GM13976 (cell line): ENCODE measurements at regions not wholly inside any gene's neighbourhood (a gene's known extent, or its start where the extent isn't known, plus 50 kb on each side); places are given as distances from the start of the nearest gene placed in this dataset.

Experiments used
- DNase-seq: peaks from one replicate; pipeline ENCODE4 v3.0.0; 2012; ENCODE audit warnings: low spot score
- in situ Hi-C: fragments of 300-500 bp; cut with MboI; formaldehyde crosslinking; loops from one replicate; pipeline ENCODE4 v1.12.0; 2022; ENCODE audit warnings: low sequenced_read_pairs, mixed read lengths, inconsistent platforms; ENCODE audit not compliant: unreplicated experiment
- TF ChIP-seq, protein P1 (sequence below): IDR thresholded peaks from 2 replicates; pipeline ENCODE4 v1.5.1; 2012; ENCODE audit warnings: borderline replicate concordance, mild to moderate bottlenecking; ENCODE audit not compliant: insufficient read depth; ENCODE audit errors: extremely low read depth, missing control alignments, control extremely low read depth

DNA sequence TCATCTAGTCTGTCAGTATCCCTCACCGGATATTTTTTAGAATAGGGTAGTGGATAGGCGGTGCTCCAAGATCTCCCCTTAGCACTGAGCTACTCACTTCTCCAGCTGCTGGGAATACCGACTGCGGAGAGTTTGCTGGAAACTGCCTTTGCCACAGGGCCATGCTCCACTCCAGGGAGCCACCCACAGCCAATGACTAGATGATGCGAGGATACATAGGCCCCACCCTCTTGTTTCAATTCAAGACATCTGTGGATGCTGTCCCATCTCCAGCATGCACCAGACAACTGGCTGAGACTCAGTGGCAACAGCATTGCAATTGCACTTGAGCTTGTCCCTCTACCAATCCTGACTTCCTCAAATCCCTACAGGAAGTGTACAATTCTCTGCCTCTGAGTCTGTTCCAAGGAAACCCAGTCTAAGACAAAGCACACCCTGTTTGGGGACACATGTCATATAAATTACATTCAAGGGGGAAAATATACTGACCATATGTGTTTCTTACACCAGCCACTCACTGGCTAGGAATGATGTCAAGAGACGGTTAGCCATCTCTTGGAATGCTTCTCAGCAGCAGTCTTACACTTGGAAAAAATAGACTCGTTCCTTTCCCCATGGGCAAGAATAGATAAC lies 312.6 kb upstream of the KIF2A start:
- TF ChIP-seq, protein P1, sequence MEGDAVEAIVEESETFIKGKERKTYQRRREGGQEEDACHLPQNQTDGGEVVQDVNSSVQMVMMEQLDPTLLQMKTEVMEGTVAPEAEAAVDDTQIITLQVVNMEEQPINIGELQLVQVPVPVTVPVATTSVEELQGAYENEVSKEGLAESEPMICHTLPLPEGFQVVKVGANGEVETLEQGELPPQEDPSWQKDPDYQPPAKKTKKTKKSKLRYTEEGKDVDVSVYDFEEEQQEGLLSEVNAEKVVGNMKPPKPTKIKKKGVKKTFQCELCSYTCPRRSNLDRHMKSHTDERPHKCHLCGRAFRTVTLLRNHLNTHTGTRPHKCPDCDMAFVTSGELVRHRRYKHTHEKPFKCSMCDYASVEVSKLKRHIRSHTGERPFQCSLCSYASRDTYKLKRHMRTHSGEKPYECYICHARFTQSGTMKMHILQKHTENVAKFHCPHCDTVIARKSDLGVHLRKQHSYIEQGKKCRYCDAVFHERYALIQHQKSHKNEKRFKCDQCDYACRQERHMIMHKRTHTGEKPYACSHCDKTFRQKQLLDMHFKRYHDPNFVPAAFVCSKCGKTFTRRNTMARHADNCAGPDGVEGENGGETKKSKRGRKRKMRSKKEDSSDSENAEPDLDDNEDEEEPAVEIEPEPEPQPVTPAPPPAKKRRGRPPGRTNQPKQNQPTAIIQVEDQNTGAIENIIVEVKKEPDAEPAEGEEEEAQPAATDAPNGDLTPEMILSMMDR: no peak
- in situ Hi-C loops: no loop called here
- DNase-seq: no peak

DNA sequence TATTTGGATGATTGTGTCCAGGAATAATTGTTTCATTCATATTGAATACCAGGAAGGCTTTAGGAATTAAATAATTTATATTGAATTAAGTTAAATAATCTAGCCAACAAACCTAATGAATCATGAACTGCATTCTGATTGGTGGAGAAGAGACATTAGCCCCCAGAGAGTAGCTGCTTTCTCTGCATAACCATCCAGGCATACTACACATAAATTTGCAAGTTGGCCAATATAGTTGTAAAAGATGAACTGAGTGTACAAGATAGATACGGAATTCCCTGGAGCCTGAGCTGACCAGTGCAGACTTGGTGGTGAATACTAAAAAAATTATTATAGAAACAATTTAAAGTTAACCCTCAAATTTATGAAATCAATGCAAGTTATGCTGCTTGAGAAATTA lies 311.8 kb upstream of the KIF2A start:
- in situ Hi-C loops: no loop called here
- no peak for DNase-seq
- TF ChIP-seq, protein P1: no peak

DNA sequence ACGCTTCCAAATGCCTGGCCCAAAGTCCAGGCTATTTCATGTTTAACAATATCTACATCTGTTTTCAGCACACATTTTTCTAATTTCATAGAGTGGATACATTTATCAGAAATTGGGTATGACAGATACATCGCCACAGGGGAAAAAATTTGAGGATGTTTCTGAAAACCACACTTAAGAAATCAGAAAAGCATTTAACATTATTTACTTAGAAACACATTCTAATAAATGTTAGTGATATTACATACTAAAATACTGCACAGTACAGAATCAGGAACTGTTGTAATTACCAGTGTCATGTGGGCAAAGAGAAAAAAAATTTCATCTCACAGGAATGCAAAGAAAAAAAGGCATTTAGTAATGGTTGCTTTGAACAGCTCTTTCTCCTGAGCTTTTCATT lies 310.5 kb upstream of the KIF2A start:
- no peak for DNase-seq
- TF ChIP-seq, protein P1: no peak
- in situ Hi-C loops: no loop called here

DNA sequence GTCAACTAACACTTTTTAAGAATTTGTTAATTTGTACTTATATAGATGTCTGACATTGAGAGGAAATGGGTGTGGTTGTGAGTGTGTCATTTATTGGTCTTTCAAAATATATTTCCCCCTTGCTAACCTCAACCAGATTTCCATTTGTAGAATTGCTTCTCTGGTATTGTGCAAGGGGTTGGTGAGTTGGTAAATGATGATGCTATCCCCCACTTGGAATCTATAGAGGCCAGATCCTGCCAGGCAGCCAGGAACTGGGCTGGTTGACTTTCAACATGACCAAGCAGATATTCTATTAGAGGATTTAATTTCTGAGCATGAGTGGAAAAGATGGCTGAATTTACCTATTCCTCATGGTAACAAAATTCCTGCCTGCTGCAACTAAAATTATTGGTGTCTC lies 306.6 kb upstream of the KIF2A start:
- in situ Hi-C loops: no loop called here
- no peak for DNase-seq
- TF ChIP-seq, protein P1: no peak

DNA sequence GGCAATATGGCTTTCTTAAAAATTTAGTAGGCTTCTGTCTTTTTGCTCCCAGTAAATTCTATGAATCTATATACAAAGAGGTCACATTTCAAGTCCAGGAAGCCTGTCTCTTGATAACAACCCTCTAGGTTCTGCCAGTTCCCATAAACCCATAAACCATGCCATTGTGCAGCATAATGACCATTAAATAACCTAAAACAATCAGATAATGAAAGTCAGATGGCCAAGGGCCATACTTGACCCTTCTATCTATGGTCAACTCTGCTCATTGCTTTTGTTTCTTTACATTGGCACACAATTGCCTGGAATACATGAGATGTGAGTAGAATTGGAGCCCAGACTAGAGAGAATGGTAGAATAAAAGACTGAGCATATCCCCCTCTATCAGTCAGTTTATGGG lies 305.4 kb upstream of the KIF2A start:
- TF ChIP-seq, protein P1: no peak
- in situ Hi-C loops: no loop called here

DNA sequence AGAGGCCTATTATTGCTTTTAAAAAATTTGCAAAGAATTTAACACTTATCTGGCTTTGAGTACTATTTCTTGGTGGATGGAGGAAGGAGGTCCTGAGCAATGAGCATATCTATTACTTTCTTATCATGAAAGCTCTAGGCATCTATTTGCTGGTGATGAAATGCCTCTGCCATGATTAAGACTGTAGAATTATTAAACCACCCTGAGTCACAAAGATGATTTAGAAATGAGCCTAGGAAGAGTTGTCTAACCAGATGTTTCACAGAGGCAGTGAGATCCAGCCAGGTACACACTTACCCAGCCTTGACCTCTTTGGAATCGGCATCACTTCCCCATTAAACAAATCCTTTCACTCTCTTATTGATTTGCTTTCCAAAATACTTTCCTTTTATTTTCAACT lies 304.4 kb upstream of the KIF2A start:
- DNase-seq: no peak
- in situ Hi-C loops: no loop called here
- TF ChIP-seq, protein P1: no peak

More for the DNA sequence above, 305.4 kb upstream of the KIF2A start:
- DNase-seq: no peak
